Lower lobe of right lung (tissue), 2 donors: ENCODE measurements at regions not wholly inside any gene's neighbourhood (a gene's known extent, or its start where the extent isn't known, plus 50 kb on each side); places are given as distances from the start of the nearest gene placed in this dataset.
"Not testable (repeated sequence)": the region's sequence is repeated elsewhere in the genome, so short reads cannot be mapped to it uniquely, and the experiment has no call there.

ENCODE experiments used
- ATAC-seq, 2 donors: fragments of 200-7000 bp; cut with Tn5 transposase; one replicate each; pipeline ENCODE4 v1.9.1; 2020 to 2022; ENCODE audit warnings: mild to moderate bottlenecking in 2 of 2, moderate library complexity in 2 of 2
- DNase-seq: peaks from one replicate; pipeline ENCODE4 v3.0.0-alpha.2; 2020
- H3K27ac ChIP-seq: fragments of 200-600 bp; one replicate; pipeline ENCODE4 v1.8.0; 2022
- H3K27me3 ChIP-seq: fragments of 200-600 bp; one replicate; pipeline ENCODE4 v1.8.0; 2022; ENCODE audit warnings: low read depth
- H3K36me3 ChIP-seq: fragments of 200-600 bp; one replicate; pipeline ENCODE4 v1.8.0; 2022; ENCODE audit warnings: mild to moderate bottlenecking
- H3K4me1 ChIP-seq: fragments of 200-600 bp; one replicate; pipeline ENCODE4 v1.8.0; 2022
- H3K4me3 ChIP-seq: fragments of 200-600 bp; one replicate; pipeline ENCODE4 v1.8.0; 2022; ENCODE audit warnings: mild to moderate bottlenecking
- H3K9me3 ChIP-seq: fragments of 200-600 bp; one replicate; pipeline ENCODE4 v1.8.0; 2022
- intact Hi-C: fragments of 100-400 bp; cut with DNase I; formaldehyde crosslinking; loops from one replicate; pipeline ENCODE4 v1.11.0; 2022
- TF ChIP-seq, protein P1 (sequence below): fragments of 200-600 bp; IDR thresholded peaks from one replicate; pipeline ENCODE4 v1.8.0; 2022; ENCODE audit warnings: antibody characterized with exemption, mild to moderate bottlenecking
- donor health status: DM: no; HTN: yes; CAD: no; lungs with severe emphysema.

DNA sequence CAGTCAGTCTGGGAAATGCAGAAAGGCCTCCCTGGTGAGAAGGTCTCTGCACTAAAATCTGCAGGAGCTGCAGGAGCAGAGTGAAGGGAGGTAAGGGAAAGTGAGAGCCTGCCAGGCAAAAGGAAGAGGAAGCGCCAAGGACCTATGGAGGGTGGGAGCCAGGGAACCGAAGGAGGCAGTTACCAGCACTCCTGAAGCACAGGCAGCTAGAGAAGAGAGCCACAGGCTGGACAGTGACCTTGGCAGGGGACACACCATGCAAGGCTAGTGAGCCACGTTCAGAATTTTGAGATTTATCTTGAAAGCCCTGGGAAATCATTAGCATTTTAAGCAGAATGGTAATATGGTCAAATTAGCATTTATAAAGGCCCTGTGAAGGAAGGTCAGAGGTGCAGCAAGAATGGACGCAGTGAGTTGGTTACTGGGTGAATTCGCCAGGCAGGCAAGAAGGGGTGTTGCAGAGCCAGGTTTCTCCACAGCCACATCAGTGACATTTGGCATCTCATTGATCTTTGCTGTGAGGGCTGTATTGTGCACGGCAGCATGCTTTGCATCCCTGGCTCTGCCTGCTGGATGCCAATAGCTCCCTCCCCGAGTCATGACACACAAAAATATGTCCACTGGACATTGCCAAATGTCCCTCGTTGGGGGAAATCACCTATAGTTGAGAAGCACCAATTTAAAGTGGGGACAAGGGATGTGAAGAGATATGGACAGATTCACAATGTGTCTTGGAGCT, 54.7 kb upstream of the LANCL2 start:
- no peaks in the 10 kb centered on the region for H3K9me3 ChIP-seq
- intact Hi-C loops, result no loop called here
- H3K4me3 ChIP-seq, result no peak overlapping the region
- no peaks in the 10 kb centered on the region for H3K4me1 ChIP-seq
- H3K27me3 ChIP-seq, result no peaks in the 10 kb centered on the region
- H3K36me3 ChIP-seq, result no peaks in the 10 kb centered on the region
- TF ChIP-seq, protein P1, sequence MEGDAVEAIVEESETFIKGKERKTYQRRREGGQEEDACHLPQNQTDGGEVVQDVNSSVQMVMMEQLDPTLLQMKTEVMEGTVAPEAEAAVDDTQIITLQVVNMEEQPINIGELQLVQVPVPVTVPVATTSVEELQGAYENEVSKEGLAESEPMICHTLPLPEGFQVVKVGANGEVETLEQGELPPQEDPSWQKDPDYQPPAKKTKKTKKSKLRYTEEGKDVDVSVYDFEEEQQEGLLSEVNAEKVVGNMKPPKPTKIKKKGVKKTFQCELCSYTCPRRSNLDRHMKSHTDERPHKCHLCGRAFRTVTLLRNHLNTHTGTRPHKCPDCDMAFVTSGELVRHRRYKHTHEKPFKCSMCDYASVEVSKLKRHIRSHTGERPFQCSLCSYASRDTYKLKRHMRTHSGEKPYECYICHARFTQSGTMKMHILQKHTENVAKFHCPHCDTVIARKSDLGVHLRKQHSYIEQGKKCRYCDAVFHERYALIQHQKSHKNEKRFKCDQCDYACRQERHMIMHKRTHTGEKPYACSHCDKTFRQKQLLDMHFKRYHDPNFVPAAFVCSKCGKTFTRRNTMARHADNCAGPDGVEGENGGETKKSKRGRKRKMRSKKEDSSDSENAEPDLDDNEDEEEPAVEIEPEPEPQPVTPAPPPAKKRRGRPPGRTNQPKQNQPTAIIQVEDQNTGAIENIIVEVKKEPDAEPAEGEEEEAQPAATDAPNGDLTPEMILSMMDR, result no peak
- no peak for DNase-seq
- ATAC-seq, result no peak
- H3K27ac ChIP-seq, result no peak overlapping the region

DNA sequence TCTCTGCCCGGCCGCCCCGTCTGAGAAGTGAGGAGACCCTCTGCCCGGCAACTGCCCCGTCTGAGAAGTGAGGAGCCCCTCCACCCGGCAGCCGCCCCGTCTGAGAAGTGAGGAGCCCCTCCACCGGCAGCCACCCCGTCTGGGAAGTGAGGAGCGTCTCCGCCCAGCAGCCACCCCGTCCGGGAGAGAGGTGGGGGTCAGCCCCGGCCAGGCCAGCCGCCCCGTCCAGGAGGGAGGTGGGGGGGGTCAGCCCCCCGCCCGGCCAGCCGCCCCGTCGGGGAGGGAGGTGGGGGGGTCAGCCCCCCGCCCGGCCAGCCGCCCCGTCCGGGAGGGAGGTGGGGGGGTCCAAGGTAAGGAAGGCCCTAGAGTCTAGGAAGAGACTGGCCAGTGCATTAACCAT, 53.2 kb upstream of the LANCL2 start:
- H3K27ac ChIP-seq, intact Hi-C loops, H3K36me3 ChIP-seq, DNase-seq, H3K4me3 ChIP-seq, H3K27me3 ChIP-seq, ATAC-seq, H3K4me1 ChIP-seq, H3K9me3 ChIP-seq: not testable (repeated sequence)

DNA sequence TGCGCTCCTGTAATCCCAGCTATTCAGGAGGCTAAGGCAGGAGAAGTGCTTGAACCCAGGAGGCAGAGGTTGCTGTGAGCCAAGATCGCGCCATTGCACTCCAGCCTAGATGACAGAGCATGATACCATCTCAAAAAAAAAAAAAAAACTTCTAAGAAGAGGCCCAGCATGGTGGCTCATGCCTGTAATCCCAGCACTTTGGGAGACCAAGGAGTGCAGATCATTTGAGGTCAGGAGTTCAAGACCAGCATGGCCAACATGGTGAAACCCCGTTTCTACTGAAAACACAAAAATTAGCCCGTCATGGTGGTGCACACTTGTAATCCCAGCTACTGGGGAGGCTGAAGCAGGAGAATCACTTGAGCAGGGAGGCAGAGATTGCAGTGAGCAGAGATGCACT, 51.5 kb upstream of the LANCL2 start:
- DNase-seq, H3K27me3 ChIP-seq, H3K36me3 ChIP-seq, H3K27ac ChIP-seq, ATAC-seq, intact Hi-C loops, H3K4me1 ChIP-seq, H3K4me3 ChIP-seq, H3K9me3 ChIP-seq: not testable (repeated sequence)

DNA sequence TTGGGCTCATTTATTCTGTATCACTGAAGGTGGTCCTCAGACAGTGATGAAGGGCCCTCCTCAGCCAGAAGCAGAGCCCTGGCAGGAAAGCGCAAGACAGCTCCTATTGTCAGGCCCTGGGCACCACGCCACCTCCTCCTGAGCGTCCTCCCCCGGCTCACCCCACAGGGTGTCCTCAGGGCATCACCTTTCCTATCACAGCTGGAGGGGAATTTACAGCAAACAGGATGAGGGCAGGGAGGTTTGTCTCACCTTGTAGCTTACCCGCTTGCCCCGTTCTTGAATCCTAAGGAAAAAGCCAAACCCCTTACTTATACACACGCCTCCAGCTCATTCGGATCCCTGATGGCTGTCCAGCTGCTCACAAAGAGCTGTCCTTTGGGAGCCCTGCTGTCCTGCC, 50.2 kb upstream of the LANCL2 start:
- ATAC-seq (no peak), DNase-seq (no peak)
- intact Hi-C loops, result no loop called here
- TF ChIP-seq, protein P1, result no peak
- no peaks in the 10 kb centered on the region for H3K27me3 ChIP-seq
- no peak overlapping the region for H3K27ac ChIP-seq
- H3K9me3 ChIP-seq, result no peaks in the 10 kb centered on the region
- no peaks in the 10 kb centered on the region for H3K4me1 ChIP-seq
- no peaks in the 10 kb centered on the region for H3K36me3 ChIP-seq
- H3K4me3 ChIP-seq, result no peak overlapping the region
